OCI-LY7 (cell line): ENCODE measurements at regions not wholly inside any gene's neighbourhood (a gene's known extent, or its start where the extent isn't known, plus 50 kb on each side); places are given as distances from the start of the nearest gene placed in this dataset.

Source experiments
- BruUV-seq: library from RNA; stranded (reverse); fragments of 400-500 nt; replicated peaks from 2 replicates; lab custom pipeline; 2021; lab: Mats Ljungman, UMichigan
- CTCF ChIA-PET: fragments of 300-600 bp; sonication (Branson Sonifier 250); formaldehyde crosslinking; loops from one replicate; lab custom pipeline; 2022; ENCODE audit warnings: antibody characterized with exemption; ENCODE audit not compliant: unreplicated experiment; lab: Charles Lee
- POLR2A ChIA-PET: fragments of 300-600 bp; sonication (Branson Sonifier 250); formaldehyde crosslinking; loops from one replicate; lab custom pipeline; 2022; ENCODE audit warnings: antibody characterized with exemption; lab: Charles Lee
- DNase-seq: peaks from one replicate; pipeline ENCODE4 v3.0.0-alpha.2; 2015; ENCODE audit warnings: low spot score
- H2AFZ ChIP-seq: fragments of 200-600 bp; sonication (generic), shearing (Covaris generic); 2 replicates; pipeline ENCODE4 v1.6.1; 2014; ENCODE audit warnings: mild to moderate bottlenecking, antibody characterized with exemption, low read length, moderate library complexity
- H3K27ac ChIP-seq: fragments of 200-600 bp; sonication (generic); 2 replicates; pipeline ENCODE4 v1.5.1; 2014; ENCODE audit warnings: mixed run types, low read depth, mild to moderate bottlenecking, moderate library complexity, low read length, inconsistent platforms; ENCODE audit not compliant: poor library complexity, severe bottlenecking
- H3K36me3 ChIP-seq: fragments of 200-600 bp; sonication (generic); 2 replicates; pipeline ENCODE4 v1.6.1; 2014; ENCODE audit warnings: mild to moderate bottlenecking, antibody characterized with exemption, low read length, moderate library complexity, mixed read lengths; ENCODE audit not compliant: insufficient read depth
- H3K4me1 ChIP-seq: fragments of 200-600 bp; sonication (generic); 2 replicates; pipeline ENCODE4 v1.5.1; 2014; ENCODE audit warnings: mild to moderate bottlenecking, low read length; ENCODE audit not compliant: insufficient read depth, poor library complexity, severe bottlenecking
- H3K4me2 ChIP-seq: fragments of 200-600 bp; sonication (generic); 2 replicates; pipeline ENCODE4 v1.6.1; 2014; ENCODE audit warnings: mild to moderate bottlenecking, low read length
- H3K4me3 ChIP-seq: fragments of 200-600 bp; sonication (generic); 2 replicates; pipeline ENCODE4 v1.5.1; 2014; ENCODE audit warnings: mild to moderate bottlenecking, low read depth, low read length; ENCODE audit not compliant: poor library complexity, severe bottlenecking
- H3K79me2 ChIP-seq: fragments of 200-600 bp; sonication (generic); 2 replicates; pipeline ENCODE4 v1.6.1; 2016; ENCODE audit warnings: low read depth, mild to moderate bottlenecking, low read length, moderate library complexity, mixed read lengths; ENCODE audit not compliant: insufficient read depth
- H3K9me2 ChIP-seq: fragments of 200-600 bp; sonication (generic); 2 replicates; pipeline ENCODE4 v1.6.1; 2016; ENCODE audit warnings: mild to moderate bottlenecking, low read length, mixed read lengths; ENCODE audit not compliant: insufficient read depth
- H3K9me3 ChIP-seq: fragments of 200-600 bp; sonication (generic); 2 replicates; pipeline ENCODE4 v1.6.1; 2014; ENCODE audit warnings: mild to moderate bottlenecking, mixed run types, low read length, mixed read lengths
- H4K20me1 ChIP-seq: fragments of 200-600 bp; sonication (generic); 2 replicates; pipeline ENCODE4 v1.6.1; 2014; ENCODE audit warnings: mild to moderate bottlenecking, antibody characterized with exemption, low read length, moderate library complexity, mixed read lengths; ENCODE audit not compliant: insufficient read depth
- EZH2phosphoT487 ChIP-seq: fragments of 200-600 bp; sonication (generic); IDR thresholded peaks from 2 replicates; pipeline ENCODE4 v1.6.1; 2018; ENCODE audit warnings: low read depth, borderline replicate concordance, mild to moderate bottlenecking, mixed run types, antibody characterized with exemption, low read length, moderate library complexity, mixed read lengths
- intact Hi-C: fragments of 100-400 bp; cut with micrococcal nuclease; formaldehyde crosslinking; loops from one replicate; pipeline ENCODE4 v1.10.0; 2022; ENCODE audit not compliant: unreplicated experiment
- TF ChIP-seq, protein P1 (sequence below): fragments of 200-600 bp; sonication (generic); conservative IDR thresholded peaks from 2 replicates; pipeline ENCODE4 v1.5.1; 2014; ENCODE audit warnings: mild to moderate bottlenecking, antibody characterized with exemption, low read length, moderate library complexity, mixed read lengths

GRCh38 chr1:57848406-57848805 is 424.5 kb upstream of the DAB1 start:
- ChIA-PET CTCF (no interaction called here), POLR2A (no interaction called here)
- H3K9me2 ChIP-seq: no peaks in the 10 kb centered on the region
- no peaks in the 10 kb centered on the region for H3K79me2 ChIP-seq
- no peaks in the 10 kb centered on the region for H3K36me3 ChIP-seq
- BruUV-seq: no TSS peak
- no peaks in the 10 kb centered on the region for H4K20me1 ChIP-seq
- no peaks in the 10 kb centered on the region for H3K4me1 ChIP-seq
- H3K4me2 ChIP-seq: no peak overlapping the region
- TF ChIP-seq, protein P1, sequence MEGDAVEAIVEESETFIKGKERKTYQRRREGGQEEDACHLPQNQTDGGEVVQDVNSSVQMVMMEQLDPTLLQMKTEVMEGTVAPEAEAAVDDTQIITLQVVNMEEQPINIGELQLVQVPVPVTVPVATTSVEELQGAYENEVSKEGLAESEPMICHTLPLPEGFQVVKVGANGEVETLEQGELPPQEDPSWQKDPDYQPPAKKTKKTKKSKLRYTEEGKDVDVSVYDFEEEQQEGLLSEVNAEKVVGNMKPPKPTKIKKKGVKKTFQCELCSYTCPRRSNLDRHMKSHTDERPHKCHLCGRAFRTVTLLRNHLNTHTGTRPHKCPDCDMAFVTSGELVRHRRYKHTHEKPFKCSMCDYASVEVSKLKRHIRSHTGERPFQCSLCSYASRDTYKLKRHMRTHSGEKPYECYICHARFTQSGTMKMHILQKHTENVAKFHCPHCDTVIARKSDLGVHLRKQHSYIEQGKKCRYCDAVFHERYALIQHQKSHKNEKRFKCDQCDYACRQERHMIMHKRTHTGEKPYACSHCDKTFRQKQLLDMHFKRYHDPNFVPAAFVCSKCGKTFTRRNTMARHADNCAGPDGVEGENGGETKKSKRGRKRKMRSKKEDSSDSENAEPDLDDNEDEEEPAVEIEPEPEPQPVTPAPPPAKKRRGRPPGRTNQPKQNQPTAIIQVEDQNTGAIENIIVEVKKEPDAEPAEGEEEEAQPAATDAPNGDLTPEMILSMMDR: no peak
- TF ChIP-seq EZH2phosphoT487: no peak
- no peaks in the 10 kb centered on the region for H3K9me3 ChIP-seq
- DNase-seq: no peak
- no peak overlapping the region for H3K4me3 ChIP-seq
- intact Hi-C loops: no loop called here
- H3K27ac ChIP-seq: no peak overlapping the region
- H2AFZ ChIP-seq: no peak overlapping the region

- intact Hi-C loops: no loop called here
- BruUV-seq: no TSS peak
- H2AFZ ChIP-seq: no peak overlapping the region
- H3K4me2 ChIP-seq: no peak overlapping the region
- ChIA-PET CTCF (no interaction called here), POLR2A (no interaction called here)
- no peak for DNase-seq
- H3K9me3 ChIP-seq: no peaks in the 10 kb centered on the region
- H3K4me3 ChIP-seq: no peak overlapping the region
- no peaks in the 10 kb centered on the region for H3K9me2 ChIP-seq
- no peaks in the 10 kb centered on the region for H3K79me2 ChIP-seq
- H3K36me3 ChIP-seq: no peaks in the 10 kb centered on the region
- TF ChIP-seq EZH2phosphoT487: no peak
- TF ChIP-seq, protein P1: no peak
- no peaks in the 10 kb centered on the region for H3K4me1 ChIP-seq
- H3K27ac ChIP-seq: no peak overlapping the region
- no peaks in the 10 kb centered on the region for H4K20me1 ChIP-seq
Measured at GRCh38 chr1:57845041-57845440, 421.2 kb upstream of the DAB1 start.

DNA sequence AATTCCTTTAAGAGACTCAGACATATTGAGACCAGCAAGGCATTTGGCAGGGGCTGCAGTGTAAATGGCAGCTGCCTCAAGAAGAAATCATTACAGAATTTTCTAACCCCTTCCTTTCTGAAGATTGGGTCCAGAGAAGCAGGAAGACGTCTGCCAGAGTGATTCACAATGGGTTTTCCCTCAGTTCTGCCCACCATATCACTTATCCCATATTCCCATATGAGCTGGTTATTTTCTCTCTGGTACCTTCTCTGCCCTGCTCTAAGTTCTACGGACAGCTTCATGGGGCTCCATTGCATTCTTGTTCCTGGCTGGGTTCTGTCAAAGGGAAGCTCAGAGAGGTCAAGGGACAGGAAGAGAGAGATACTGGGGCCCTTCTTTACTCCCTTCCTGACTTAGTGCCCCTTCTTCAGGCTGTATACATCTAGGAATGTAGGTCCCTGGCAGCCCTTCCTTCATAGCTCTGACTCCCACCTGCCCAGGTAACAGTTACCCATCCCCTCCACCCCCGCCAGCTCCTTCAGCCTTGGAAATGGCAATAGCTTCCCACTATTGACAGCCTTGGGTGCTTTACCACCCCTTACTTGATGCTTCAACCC is 420.6 kb upstream of the DAB1 start:
- no peaks in the 10 kb centered on the region for H3K36me3 ChIP-seq
- no peak overlapping the region for H3K4me3 ChIP-seq
- POLR2A ChIA-PET: no interaction called here
- H3K9me2 ChIP-seq: no peaks in the 10 kb centered on the region
- H2AFZ ChIP-seq: no peak overlapping the region
- no peak overlapping the region for H3K27ac ChIP-seq
- DNase-seq: no peak
- no TSS peak for BruUV-seq
- no peaks in the 10 kb centered on the region for H3K4me1 ChIP-seq
- CTCF ChIA-PET: no interaction called here
- H4K20me1 ChIP-seq: no peaks in the 10 kb centered on the region
- no peaks in the 10 kb centered on the region for H3K79me2 ChIP-seq
- intact Hi-C loops: no loop called here
- TF ChIP-seq, protein P1: no peak
- no peak for TF ChIP-seq EZH2phosphoT487
- H3K9me3 ChIP-seq: no peaks in the 10 kb centered on the region
- H3K4me2 ChIP-seq: no peak overlapping the region
